A673 (cell line): ENCODE measurements at regions not wholly inside any gene's neighbourhood (a gene's known extent, or its start where the extent isn't known, plus 50 kb on each side); places are given as distances from the start of the nearest gene placed in this dataset.
A peak's percentile ranks its signal among the peaks of the same experiment; 100 is the strongest.

ENCODE experiments used
- BruUV-seq: library from RNA; stranded (reverse); fragments of 400-500 nt; replicated peaks from 2 replicates; lab custom pipeline; 2021; lab: Mats Ljungman, UMichigan
- CTCF ChIA-PET: fragments of 300-600 bp; sonication (Branson Sonifier 250); formaldehyde crosslinking; loops from one replicate; lab custom pipeline; 2022; ENCODE audit warnings: antibody characterized with exemption; lab: Charles Lee
- POLR2A ChIA-PET: fragments of 300-600 bp; sonication (Branson Sonifier 250); formaldehyde crosslinking; loops from one replicate; lab custom pipeline; 2022; ENCODE audit warnings: antibody characterized with exemption; ENCODE audit not compliant: low non-redundant PET; lab: Charles Lee
- DNase-seq: peaks from one replicate; pipeline ENCODE4 v3.0.0-alpha.2; 2015; ENCODE audit warnings: low spot score
- H3K27ac ChIP-seq: fragments of 200-600 bp; sonication (generic); 2 replicates; pipeline ENCODE4 v1.5.1; 2016; ENCODE audit warnings: mixed run types, low read depth, mild to moderate bottlenecking, mixed read lengths, antibody characterized with exemption, low read length; ENCODE audit not compliant: poor library complexity, severe bottlenecking
- H3K27me3 ChIP-seq: fragments of 200-600 bp; sonication (generic); replicated peaks from 2 replicates; pipeline ENCODE4 v1.6.1; 2017; ENCODE audit warnings: mixed run types, low read depth, mild to moderate bottlenecking, mixed read lengths, antibody characterized with exemption, low read length; ENCODE audit not compliant: insufficient read depth, poor library complexity
- H3K36me3 ChIP-seq: fragments of 200-600 bp; sonication (generic); 2 replicates; pipeline ENCODE4 v1.6.1; 2016; ENCODE audit warnings: mixed run types, mild to moderate bottlenecking, mixed read lengths, antibody characterized with exemption, low read length; ENCODE audit not compliant: insufficient read depth, poor library complexity, severe bottlenecking
- H3K4me1 ChIP-seq: fragments of 200-600 bp; sonication (generic); 2 replicates; pipeline ENCODE4 v1.6.1; 2017; ENCODE audit warnings: mixed run types, mild to moderate bottlenecking, mixed read lengths, antibody characterized with exemption, low read length; ENCODE audit not compliant: insufficient read depth, poor library complexity, severe bottlenecking
- H3K4me3 ChIP-seq: fragments of 200-600 bp; sonication (generic); 2 replicates; pipeline ENCODE4 v1.5.1; 2016; ENCODE audit warnings: low read depth, mixed run types, mild to moderate bottlenecking, mixed read lengths, low read length; ENCODE audit not compliant: poor library complexity, severe bottlenecking
- H3K9me3 ChIP-seq: fragments of 200-600 bp; sonication (generic); 2 replicates; pipeline ENCODE4 v1.6.1; 2016; ENCODE audit warnings: mixed run types, low read depth, mild to moderate bottlenecking, mixed read lengths, antibody characterized with exemption, low read length; ENCODE audit not compliant: poor library complexity, severe bottlenecking
- CTCF ChIP-seq: fragments of 300-800, 200-600 bp; sonication (generic); conservative IDR thresholded peaks from 2 replicates; pipeline ENCODE4 v1.5.1; 2017; ENCODE audit warnings: low read depth, mild to moderate bottlenecking, antibody characterized with exemption, low read length, moderate library complexity, mixed read lengths
- EZH2 ChIP-seq: fragments of 200-600 bp; sonication (generic); IDR thresholded peaks from 2 replicates; pipeline ENCODE4 v1.6.1; 2017; ENCODE audit warnings: borderline replicate concordance, low read depth, mild to moderate bottlenecking, mixed read lengths, antibody characterized with exemption, low read length; ENCODE audit not compliant: poor library complexity, severe bottlenecking
- intact Hi-C: fragments of 100-400 bp; cut with micrococcal nuclease; formaldehyde crosslinking; loops from one replicate; pipeline ENCODE4 v1.10.0; 2022; ENCODE audit not compliant: unreplicated experiment

DNA sequence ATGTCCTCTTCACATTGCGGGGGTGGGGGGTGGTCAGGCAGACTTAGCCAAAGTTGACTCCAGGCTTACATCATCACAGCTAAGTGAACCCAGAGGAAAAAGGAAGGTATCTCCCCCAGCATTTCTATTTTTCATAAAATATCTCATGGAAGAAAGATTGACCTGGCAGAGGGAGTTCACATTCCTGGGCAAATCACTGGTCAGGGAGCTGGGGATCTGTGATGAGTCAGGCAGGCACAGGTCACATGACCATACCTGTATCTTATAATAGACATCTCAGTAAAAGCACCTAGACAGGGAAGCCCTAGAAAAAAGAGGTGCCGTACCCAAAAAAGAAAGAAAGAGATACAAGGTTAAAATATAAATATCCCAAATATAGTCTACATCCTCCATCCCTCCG is 57.3 kb upstream of the WWC1 start:
- Histone ChIP-seq H3K4me3 (no peak overlapping the region), H3K36me3 (peaks cover 2% of the 10 kb centered on the region), H3K4me1 (peaks cover 10% of the 10 kb centered on the region), H3K27me3 (no peaks in the 10 kb centered on the region), H3K9me3 (no peaks in the 10 kb centered on the region), H3K27ac (no peak overlapping the region)
- POLR2A ChIA-PET, result no interaction called here
- CTCF ChIA-PET, result no interaction called here
- no TSS peak for BruUV-seq
- no peak for DNase-seq
- TF ChIP-seq EZH2, result no peak
- no peak for TF ChIP-seq CTCF
- intact Hi-C loops, result no loop called here

GRCh38 chr5:168238463-168238862 is 53.0 kb upstream of the WWC1 start:
- TF ChIP-seq CTCF (no peak), EZH2 (no peak)
- no peak overlapping the region for H3K4me3 ChIP-seq
- DNase-seq, result peak; percentile 92
- ChIA-PET POLR2A (interaction anchor here (0.6 to 1.0 kb wide), 2 partner anchors 12 to 661 kb away, joined by 3 to 6 read pairs; no protein-coding TSS in a partner anchor), CTCF (no interaction called here)
- no peaks in the 10 kb centered on the region for H3K9me3 ChIP-seq
- peaks cover 26% of the 10 kb centered on the region for H3K4me1 ChIP-seq
- H3K36me3 ChIP-seq, result peaks cover 11% of the 10 kb centered on the region
- no TSS peak for BruUV-seq
- no peaks in the 10 kb centered on the region for H3K27me3 ChIP-seq
- peak overlapping the region; percentile 77 for H3K27ac ChIP-seq
- intact Hi-C loops, result loop anchor here (5.0 kb wide), 1 partner anchor 661 kb away; no protein-coding TSS in a partner anchor

GRCh38 chr5:168239325-168239724 is 52.1 kb upstream of the WWC1 start:
- no peak for DNase-seq
- TF ChIP-seq CTCF, result no peak
- TF ChIP-seq EZH2, result no peak
- BruUV-seq, result no TSS peak
- no peaks in the 10 kb centered on the region for H3K9me3 ChIP-seq
- H3K36me3 ChIP-seq, result peaks cover 11% of the 10 kb centered on the region
- H3K27ac ChIP-seq, result peak overlapping the region; percentile 77
- POLR2A ChIA-PET, result no interaction called here
- CTCF ChIA-PET, result no interaction called here
- intact Hi-C loops, result loop anchor here (5.0 kb wide), 1 partner anchor 662 kb away; no protein-coding TSS in a partner anchor
- no peak overlapping the region for H3K4me3 ChIP-seq
- peaks cover 26% of the 10 kb centered on the region for H3K4me1 ChIP-seq
- no peaks in the 10 kb centered on the region for H3K27me3 ChIP-seq
